Neural cell (in vitro differentiated cells): ENCODE measurements at regions not wholly inside any gene's neighbourhood (a gene's known extent, or its start where the extent isn't known, plus 50 kb on each side); places are given as distances from the start of the nearest gene placed in this dataset.

ENCODE experiments used
- H2AFZ ChIP-seq: fragments of 200-600, 300-800 bp; sonication (generic), shearing (Covaris generic); 2 replicates; pipeline ENCODE4 v1.6.0; 2014; ENCODE audit warnings: low read depth, mild to moderate bottlenecking, antibody characterized with exemption, low read length, moderate library complexity
- H3F3A ChIP-seq: fragments of 200-600 bp; shearing (Covaris generic); 2 replicates; pipeline ENCODE4 v1.6.1; 2016; ENCODE audit warnings: mild to moderate bottlenecking, moderate library complexity, mixed read lengths, antibody characterized with exemption, low read length; ENCODE audit not compliant: insufficient read depth, poor library complexity, severe bottlenecking
- H3K27ac ChIP-seq: fragments of 200-600, 300-800 bp; sonication (generic), shearing (Covaris generic); 2 replicates; pipeline ENCODE4 v1.5.1; 2014; ENCODE audit warnings: mild to moderate bottlenecking, low read length, moderate library complexity
- H3K27me3 ChIP-seq: fragments of 300-800, 200-600 bp; sonication (generic), shearing (Covaris generic); 2 replicates; pipeline ENCODE4 v1.6.0; 2014; ENCODE audit warnings: mild to moderate bottlenecking, low read depth, low read length, moderate library complexity; ENCODE audit not compliant: insufficient read depth
- H3K36me3 ChIP-seq: fragments of 300-800, 200-600 bp; sonication (generic), shearing (Covaris generic); 2 replicates; pipeline ENCODE4 v1.5.1; 2014; ENCODE audit warnings: mild to moderate bottlenecking, antibody characterized with exemption, low read length, moderate library complexity; ENCODE audit not compliant: insufficient read depth
- H3K4me2 ChIP-seq: fragments of 300-800, 200-600 bp; sonication (generic), shearing (Covaris generic); 2 replicates; pipeline ENCODE4 v1.6.0; 2014; ENCODE audit warnings: mild to moderate bottlenecking, low read length
- H3K4me3 ChIP-seq: fragments of 300-800, 200-600 bp; sonication (generic), shearing (Covaris generic); 2 replicates; pipeline ENCODE4 v1.5.1; 2014; ENCODE audit warnings: mild to moderate bottlenecking, low read length, moderate library complexity
- H3K79me2 ChIP-seq: fragments of 200-600 bp; shearing (Covaris generic); replicated peaks from 2 replicates; pipeline ENCODE4 v1.6.0; 2014; ENCODE audit warnings: mild to moderate bottlenecking, low read length, moderate library complexity; ENCODE audit not compliant: insufficient read depth
- H3K9ac ChIP-seq: fragments of 300-800, 200-600 bp; sonication (generic), shearing (Covaris generic); 2 replicates; pipeline ENCODE4 v1.6.1; 2016; ENCODE audit warnings: mild to moderate bottlenecking, low read length, mixed read lengths
- H3K9me2 ChIP-seq: fragments of 200-600 bp; shearing (Covaris generic); 2 replicates; pipeline ENCODE4 v1.6.1; 2016; ENCODE audit warnings: mild to moderate bottlenecking, low read length, mixed read lengths; ENCODE audit not compliant: insufficient read depth
- H3K9me3 ChIP-seq: fragments of 200-600, 300-800 bp; sonication (generic), shearing (Covaris generic); 2 replicates; pipeline ENCODE4 v1.6.1; 2016; ENCODE audit warnings: mild to moderate bottlenecking, mixed run types, low read length, moderate library complexity, mixed read lengths
- H4K20me1 ChIP-seq: fragments of 200-600 bp; shearing (Covaris generic); 2 replicates; pipeline ENCODE4 v1.6.1; 2016; ENCODE audit warnings: mild to moderate bottlenecking, mixed run types; ENCODE audit not compliant: insufficient read depth
- EP300 ChIP-seq: fragments of 450-650 bp; conservative IDR thresholded peaks from 2 replicates; pipeline ENCODE4 v1.6.1; 2014; ENCODE audit warnings: antibody characterized with exemption, mild to moderate bottlenecking, moderate library complexity; ENCODE audit not compliant: poor library complexity, severe bottlenecking
- EZH2 ChIP-seq: fragments of 200-600, 300-800 bp; shearing (Covaris generic), sonication (generic); IDR thresholded peaks from 2 replicates; pipeline ENCODE4 v1.6.1; 2014; ENCODE audit warnings: antibody characterized with exemption, low read length, borderline replicate concordance, mild to moderate bottlenecking; ENCODE audit not compliant: insufficient read depth, poor library complexity, severe bottlenecking
- MXI1 ChIP-seq: fragments of 450-650 bp; conservative IDR thresholded peaks from 2 replicates; pipeline ENCODE4 v1.6.1; 2014; ENCODE audit warnings: antibody characterized with exemption, mild to moderate bottlenecking; ENCODE audit not compliant: poor library complexity, severe bottlenecking
- POLR2AphosphoS5 ChIP-seq: IDR thresholded peaks from 2 replicates; pipeline ENCODE4 v1.6.1; 2012
- RAD21 ChIP-seq: fragments of 450-650 bp; conservative IDR thresholded peaks from 2 replicates; pipeline ENCODE4 v1.6.1; 2014; ENCODE audit warnings: antibody characterized with exemption, mild to moderate bottlenecking, moderate library complexity
- SMC3 ChIP-seq: fragments of 450-650 bp; conservative IDR thresholded peaks from 2 replicates; pipeline ENCODE4 v1.6.1; 2014; ENCODE audit warnings: antibody characterized with exemption, mild to moderate bottlenecking, moderate library complexity; ENCODE audit not compliant: poor library complexity
- TAF1 ChIP-seq: IDR thresholded peaks from 2 replicates; pipeline ENCODE4 v1.6.1; 2012; ENCODE audit warnings: low read depth
- TF ChIP-seq, protein P1 (sequence below): IDR thresholded peaks from 2 replicates; pipeline ENCODE4 v1.6.1; 2012; ENCODE audit warnings: borderline replicate concordance
- TF ChIP-seq, protein P2 (sequence below): fragments of 450-650 bp; IDR thresholded peaks from 2 replicates; pipeline ENCODE4 v1.5.1; 2014; ENCODE audit warnings: antibody characterized with exemption, mild to moderate bottlenecking, moderate library complexity; ENCODE audit not compliant: poor library complexity, severe bottlenecking

DNA sequence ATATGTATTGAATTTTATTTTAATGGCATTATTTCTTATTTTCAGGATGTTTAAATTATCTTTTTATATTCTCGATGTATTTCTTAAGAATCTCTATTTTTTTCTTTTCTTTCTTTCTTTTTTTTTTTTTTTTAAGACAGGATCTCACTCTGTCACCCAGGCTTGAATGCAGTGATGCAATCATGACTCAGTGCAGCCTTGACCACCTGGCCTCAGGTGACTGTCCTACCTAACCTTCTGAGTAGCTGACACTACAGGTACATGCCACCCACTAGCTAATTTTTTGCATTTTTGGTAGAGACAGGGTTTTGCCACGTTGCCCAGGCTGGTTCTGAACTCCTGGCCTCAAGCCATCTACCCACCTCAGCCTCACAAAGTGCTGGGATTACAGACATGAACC is 143.8 kb upstream of the LAMA2 start:
- no peak overlapping the region for H3K9ac ChIP-seq
- no peaks in the 10 kb centered on the region for H3K9me2 ChIP-seq
- TF ChIP-seq EP300 = no peak
- H3K4me2 ChIP-seq = no peak overlapping the region
- no peak overlapping the region for H2AFZ ChIP-seq
- H4K20me1 ChIP-seq = no peaks in the 10 kb centered on the region
- H3K27me3 ChIP-seq = no peaks in the 10 kb centered on the region
- H3K4me3 ChIP-seq = no peak overlapping the region
- no peak overlapping the region for H3K27ac ChIP-seq
- H3F3A ChIP-seq = no peaks in the 10 kb centered on the region
- no peaks in the 10 kb centered on the region for H3K79me2 ChIP-seq
- no peaks in the 10 kb centered on the region for H3K9me3 ChIP-seq
- no peaks in the 10 kb centered on the region for H3K36me3 ChIP-seq

DNA sequence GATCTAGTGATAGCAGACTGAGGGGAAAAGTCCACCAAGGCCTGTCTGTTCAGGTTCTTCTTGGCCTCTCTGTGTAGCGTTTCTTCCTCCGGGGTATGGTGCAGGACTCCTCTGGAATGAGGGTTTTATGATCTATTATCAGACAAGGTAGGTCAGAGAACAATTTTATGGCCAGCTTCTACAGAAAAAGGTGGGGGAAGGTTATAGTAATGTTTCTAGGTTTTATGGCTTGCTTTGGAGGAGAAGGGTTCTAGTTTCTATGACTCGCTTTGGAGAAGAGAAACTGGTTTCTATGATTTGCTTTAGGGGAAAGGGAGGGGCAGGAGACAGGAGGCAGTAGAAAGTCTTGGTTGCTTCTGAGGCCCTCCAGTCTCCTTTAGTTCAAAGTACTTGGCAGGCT is 144.8 kb upstream of the LAMA2 start:
- Histone ChIP-seq H3K4me3 (no peak overlapping the region), H3K27me3 (no peaks in the 10 kb centered on the region), H3K27ac (no peak overlapping the region), H3K9me2 (no peaks in the 10 kb centered on the region), H3K9ac (no peak overlapping the region), H3K79me2 (no peaks in the 10 kb centered on the region), H3K36me3 (no peaks in the 10 kb centered on the region), H2AFZ (no peak overlapping the region), H3F3A (no peaks in the 10 kb centered on the region), H3K9me3 (no peaks in the 10 kb centered on the region), H4K20me1 (no peaks in the 10 kb centered on the region), H3K4me2 (no peak overlapping the region)
- TF ChIP-seq SMC3 (no peak), RAD21 (no peak), TAF1 (no peak), MXI1 (no peak), POLR2AphosphoS5 (no peak), EP300 (no peak), EZH2 (no peak)
- TF ChIP-seq, protein P1, sequence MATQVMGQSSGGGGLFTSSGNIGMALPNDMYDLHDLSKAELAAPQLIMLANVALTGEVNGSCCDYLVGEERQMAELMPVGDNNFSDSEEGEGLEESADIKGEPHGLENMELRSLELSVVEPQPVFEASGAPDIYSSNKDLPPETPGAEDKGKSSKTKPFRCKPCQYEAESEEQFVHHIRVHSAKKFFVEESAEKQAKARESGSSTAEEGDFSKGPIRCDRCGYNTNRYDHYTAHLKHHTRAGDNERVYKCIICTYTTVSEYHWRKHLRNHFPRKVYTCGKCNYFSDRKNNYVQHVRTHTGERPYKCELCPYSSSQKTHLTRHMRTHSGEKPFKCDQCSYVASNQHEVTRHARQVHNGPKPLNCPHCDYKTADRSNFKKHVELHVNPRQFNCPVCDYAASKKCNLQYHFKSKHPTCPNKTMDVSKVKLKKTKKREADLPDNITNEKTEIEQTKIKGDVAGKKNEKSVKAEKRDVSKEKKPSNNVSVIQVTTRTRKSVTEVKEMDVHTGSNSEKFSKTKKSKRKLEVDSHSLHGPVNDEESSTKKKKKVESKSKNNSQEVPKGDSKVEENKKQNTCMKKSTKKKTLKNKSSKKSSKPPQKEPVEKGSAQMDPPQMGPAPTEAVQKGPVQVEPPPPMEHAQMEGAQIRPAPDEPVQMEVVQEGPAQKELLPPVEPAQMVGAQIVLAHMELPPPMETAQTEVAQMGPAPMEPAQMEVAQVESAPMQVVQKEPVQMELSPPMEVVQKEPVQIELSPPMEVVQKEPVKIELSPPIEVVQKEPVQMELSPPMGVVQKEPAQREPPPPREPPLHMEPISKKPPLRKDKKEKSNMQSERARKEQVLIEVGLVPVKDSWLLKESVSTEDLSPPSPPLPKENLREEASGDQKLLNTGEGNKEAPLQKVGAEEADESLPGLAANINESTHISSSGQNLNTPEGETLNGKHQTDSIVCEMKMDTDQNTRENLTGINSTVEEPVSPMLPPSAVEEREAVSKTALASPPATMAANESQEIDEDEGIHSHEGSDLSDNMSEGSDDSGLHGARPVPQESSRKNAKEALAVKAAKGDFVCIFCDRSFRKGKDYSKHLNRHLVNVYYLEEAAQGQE = no peak
- TF ChIP-seq, protein P2, sequence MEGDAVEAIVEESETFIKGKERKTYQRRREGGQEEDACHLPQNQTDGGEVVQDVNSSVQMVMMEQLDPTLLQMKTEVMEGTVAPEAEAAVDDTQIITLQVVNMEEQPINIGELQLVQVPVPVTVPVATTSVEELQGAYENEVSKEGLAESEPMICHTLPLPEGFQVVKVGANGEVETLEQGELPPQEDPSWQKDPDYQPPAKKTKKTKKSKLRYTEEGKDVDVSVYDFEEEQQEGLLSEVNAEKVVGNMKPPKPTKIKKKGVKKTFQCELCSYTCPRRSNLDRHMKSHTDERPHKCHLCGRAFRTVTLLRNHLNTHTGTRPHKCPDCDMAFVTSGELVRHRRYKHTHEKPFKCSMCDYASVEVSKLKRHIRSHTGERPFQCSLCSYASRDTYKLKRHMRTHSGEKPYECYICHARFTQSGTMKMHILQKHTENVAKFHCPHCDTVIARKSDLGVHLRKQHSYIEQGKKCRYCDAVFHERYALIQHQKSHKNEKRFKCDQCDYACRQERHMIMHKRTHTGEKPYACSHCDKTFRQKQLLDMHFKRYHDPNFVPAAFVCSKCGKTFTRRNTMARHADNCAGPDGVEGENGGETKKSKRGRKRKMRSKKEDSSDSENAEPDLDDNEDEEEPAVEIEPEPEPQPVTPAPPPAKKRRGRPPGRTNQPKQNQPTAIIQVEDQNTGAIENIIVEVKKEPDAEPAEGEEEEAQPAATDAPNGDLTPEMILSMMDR = no peak

DNA sequence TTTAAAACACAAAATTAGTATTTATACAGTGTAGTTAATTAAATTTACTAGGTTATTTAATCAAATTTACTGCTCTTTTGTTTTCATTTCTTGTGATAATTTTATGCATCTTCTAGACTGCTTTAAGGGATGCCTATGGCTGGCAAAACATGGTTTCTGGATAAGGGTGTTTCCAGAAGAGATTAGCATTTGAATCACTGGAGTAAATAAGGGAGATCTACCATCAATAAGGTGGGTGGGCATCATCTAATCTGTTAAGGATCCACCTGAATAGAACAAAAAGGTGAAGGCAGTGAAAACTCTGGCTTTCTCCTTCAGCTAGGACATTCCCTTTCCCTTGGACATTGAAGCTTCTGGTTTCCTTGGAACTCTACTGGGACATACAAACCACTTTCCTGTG is 146.2 kb upstream of the LAMA2 start:
- Histone ChIP-seq H4K20me1 (no peaks in the 10 kb centered on the region), H3K9ac (no peak overlapping the region), H3K9me3 (no peaks in the 10 kb centered on the region), H2AFZ (no peak overlapping the region), H3K4me2 (no peak overlapping the region), H3K4me3 (no peak overlapping the region), H3K27ac (no peak overlapping the region), H3K79me2 (no peaks in the 10 kb centered on the region), H3K36me3 (no peaks in the 10 kb centered on the region), H3K9me2 (no peaks in the 10 kb centered on the region), H3F3A (no peaks in the 10 kb centered on the region), H3K27me3 (no peaks in the 10 kb centered on the region)
- TF ChIP-seq POLR2AphosphoS5 (no peak), EP300 (no peak), TAF1 (no peak), RAD21 (no peak), EZH2 (no peak), SMC3 (no peak), MXI1 (no peak)
- TF ChIP-seq, protein P1 = no peak
- TF ChIP-seq, protein P2 = no peak
